Osteocyte (in vitro differentiated cells): ENCODE measurements at regions not wholly inside any gene's neighbourhood (a gene's known extent, or its start where the extent isn't known, plus 50 kb on each side); places are given as distances from the start of the nearest gene placed in this dataset.
"Not testable (repeated sequence)": the region's sequence is repeated elsewhere in the genome, so short reads cannot be mapped to it uniquely, and the experiment has no call there.

Source experiments
- DNase-seq: peaks from one replicate; pipeline ENCODE4 v3.0.0; 2021; ENCODE audit warnings: mixed read lengths; ENCODE audit not compliant: unreplicated experiment; ENCODE audit errors: extremely low spot score
- H3K27ac Mint-ChIP-seq: one replicate; pipeline ENCODE4 v1.8.0; 2021; ENCODE audit warnings: mild to moderate bottlenecking, mixed read lengths; ENCODE audit not compliant: unreplicated experiment
- H3K27me3 Mint-ChIP-seq: one replicate; pipeline ENCODE4 v1.8.0; 2021; ENCODE audit warnings: mixed read lengths; ENCODE audit not compliant: unreplicated experiment
- H3K36me3 Mint-ChIP-seq: one replicate; pipeline ENCODE4 v1.8.0; 2021; ENCODE audit warnings: mixed read lengths; ENCODE audit not compliant: unreplicated experiment
- H3K4me1 Mint-ChIP-seq: one replicate; pipeline ENCODE4 v1.8.0; 2021; ENCODE audit warnings: mixed read lengths; ENCODE audit not compliant: unreplicated experiment
- H3K4me3 Mint-ChIP-seq: one replicate; pipeline ENCODE4 v1.8.0; 2021; ENCODE audit warnings: mild to moderate bottlenecking, moderate library complexity, mixed read lengths; ENCODE audit not compliant: unreplicated experiment
- H3K9me3 Mint-ChIP-seq: one replicate; pipeline ENCODE4 v1.8.0; 2021; ENCODE audit warnings: mixed read lengths; ENCODE audit not compliant: unreplicated experiment
- TF ChIP-seq, protein P1 (sequence below): fragments of 200-600 bp; sonication (generic); IDR thresholded peaks from 2 replicates; pipeline ENCODE4 v1.5.0; 2021; ENCODE audit warnings: antibody characterized with exemption, mild to moderate bottlenecking, moderate library complexity

DNA sequence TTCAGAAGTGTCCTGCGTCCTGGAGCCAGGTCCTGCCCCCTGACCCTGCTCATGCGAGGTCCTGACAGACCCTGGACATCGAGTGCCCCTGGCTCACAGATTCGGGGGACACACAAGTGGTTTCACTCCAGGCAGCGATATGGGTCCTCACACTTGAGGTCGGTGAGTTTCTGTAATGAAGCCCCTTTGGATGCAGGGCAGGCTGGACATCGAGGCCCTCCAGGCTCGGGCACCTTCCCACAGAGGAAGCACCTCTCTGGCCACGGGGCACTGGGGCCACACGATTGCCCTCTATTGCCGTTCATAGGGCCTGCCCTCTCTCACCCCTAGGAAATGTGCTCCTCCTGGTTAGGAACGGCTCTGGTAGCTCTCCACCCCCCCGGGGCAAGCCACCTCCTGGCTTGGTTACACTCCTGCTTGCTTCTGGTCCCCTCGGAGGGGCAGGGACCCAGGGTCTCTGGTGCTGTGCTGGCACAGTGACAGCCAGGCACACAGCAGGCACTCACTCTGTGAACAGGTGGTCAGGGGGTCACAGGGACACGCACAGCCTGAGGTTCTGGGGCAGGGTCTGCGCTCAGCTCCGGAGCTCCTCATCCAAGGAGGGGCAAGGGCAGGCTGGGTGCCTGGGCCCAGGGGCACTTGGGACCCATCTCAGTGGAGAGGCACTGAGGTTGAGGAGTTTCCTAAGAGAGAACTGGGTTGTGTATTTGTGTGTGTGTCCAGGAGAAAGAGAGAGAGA is 907.7 kb downstream of the BRD1 start:
- H3K27ac Mint-ChIP-seq, result no peak overlapping the region
- H3K9me3 Mint-ChIP-seq, result no peaks in the 10 kb centered on the region
- TF ChIP-seq, protein P1, sequence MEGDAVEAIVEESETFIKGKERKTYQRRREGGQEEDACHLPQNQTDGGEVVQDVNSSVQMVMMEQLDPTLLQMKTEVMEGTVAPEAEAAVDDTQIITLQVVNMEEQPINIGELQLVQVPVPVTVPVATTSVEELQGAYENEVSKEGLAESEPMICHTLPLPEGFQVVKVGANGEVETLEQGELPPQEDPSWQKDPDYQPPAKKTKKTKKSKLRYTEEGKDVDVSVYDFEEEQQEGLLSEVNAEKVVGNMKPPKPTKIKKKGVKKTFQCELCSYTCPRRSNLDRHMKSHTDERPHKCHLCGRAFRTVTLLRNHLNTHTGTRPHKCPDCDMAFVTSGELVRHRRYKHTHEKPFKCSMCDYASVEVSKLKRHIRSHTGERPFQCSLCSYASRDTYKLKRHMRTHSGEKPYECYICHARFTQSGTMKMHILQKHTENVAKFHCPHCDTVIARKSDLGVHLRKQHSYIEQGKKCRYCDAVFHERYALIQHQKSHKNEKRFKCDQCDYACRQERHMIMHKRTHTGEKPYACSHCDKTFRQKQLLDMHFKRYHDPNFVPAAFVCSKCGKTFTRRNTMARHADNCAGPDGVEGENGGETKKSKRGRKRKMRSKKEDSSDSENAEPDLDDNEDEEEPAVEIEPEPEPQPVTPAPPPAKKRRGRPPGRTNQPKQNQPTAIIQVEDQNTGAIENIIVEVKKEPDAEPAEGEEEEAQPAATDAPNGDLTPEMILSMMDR, result no peak

DNA sequence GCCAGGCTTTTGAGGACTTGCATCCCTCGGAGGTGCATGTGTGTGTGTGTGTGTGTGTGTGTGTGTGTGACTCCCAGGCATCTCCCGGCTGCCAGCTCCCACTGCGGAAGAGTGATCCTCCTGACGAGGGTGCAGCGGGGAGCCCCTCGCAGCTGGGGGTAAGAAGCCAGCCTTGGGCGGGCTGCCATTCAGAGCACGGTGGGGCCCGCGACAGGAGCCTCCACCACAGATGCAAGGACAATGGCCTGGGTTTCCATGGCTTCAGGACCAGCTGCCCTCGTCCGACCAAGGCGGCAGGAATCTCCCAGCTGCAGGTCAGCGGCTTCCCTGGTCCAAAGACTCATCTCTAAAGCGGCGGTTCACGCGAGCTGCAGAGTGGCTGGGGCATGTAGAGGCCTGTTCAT is 908.5 kb downstream of the BRD1 start:
- Mint-ChIP-seq H3K36me3 (no peaks in the 10 kb centered on the region), H3K4me3 (no peak overlapping the region), H3K9me3 (no peaks in the 10 kb centered on the region), H3K27ac (no peak overlapping the region), H3K4me1 (no peaks in the 10 kb centered on the region), H3K27me3 (peaks cover 11% of the 10 kb centered on the region)
- TF ChIP-seq, protein P1, result no peak
- peak; percentile 79 for DNase-seq

More for the DNA sequence above, 907.7 kb downstream of the BRD1 start:
- DNase-seq, result peak; percentile 80
- Mint-ChIP-seq H3K4me3 (no peak overlapping the region), H3K4me1 (no peaks in the 10 kb centered on the region), H3K27me3 (peaks cover 8% of the 10 kb centered on the region), H3K36me3 (no peaks in the 10 kb centered on the region)

DNA sequence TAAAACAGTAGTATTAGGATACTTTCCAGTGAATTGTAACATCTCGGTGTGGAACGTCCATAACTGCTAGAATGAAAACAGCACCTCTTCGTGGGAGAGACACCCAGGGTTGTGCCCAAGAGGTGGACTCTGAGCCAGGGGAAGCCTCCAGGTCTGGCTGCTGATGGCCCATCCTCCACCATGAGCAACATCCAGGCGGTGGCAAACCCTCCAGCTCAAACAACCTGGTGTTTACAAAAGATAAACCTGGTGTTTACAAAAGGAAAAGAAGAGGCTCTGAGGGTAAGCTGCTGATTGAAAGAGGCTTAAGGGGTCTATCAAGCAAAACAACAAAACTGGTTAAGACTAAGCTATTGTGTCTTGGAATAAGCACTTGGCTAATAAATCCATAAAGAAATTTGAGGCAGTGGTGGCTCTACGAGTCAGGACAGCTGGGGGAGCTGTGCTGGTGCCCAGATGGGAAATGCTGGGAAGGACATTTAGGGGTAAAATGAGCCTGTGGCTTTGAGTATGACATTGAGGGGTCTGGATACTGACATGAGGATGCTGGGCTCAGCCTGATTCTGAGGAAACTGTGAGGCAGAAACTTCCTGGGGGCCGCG is 909.0 kb downstream of the BRD1 start:
- H3K4me3 Mint-ChIP-seq, result no peak overlapping the region
- H3K36me3 Mint-ChIP-seq, result no peaks in the 10 kb centered on the region
- TF ChIP-seq, protein P1, result no peak
- peaks cover 13% of the 10 kb centered on the region for H3K27me3 Mint-ChIP-seq
- DNase-seq, result peak; percentile 46
- no peaks in the 10 kb centered on the region for H3K4me1 Mint-ChIP-seq
- no peaks in the 10 kb centered on the region for H3K9me3 Mint-ChIP-seq
- no peak overlapping the region for H3K27ac Mint-ChIP-seq

DNA sequence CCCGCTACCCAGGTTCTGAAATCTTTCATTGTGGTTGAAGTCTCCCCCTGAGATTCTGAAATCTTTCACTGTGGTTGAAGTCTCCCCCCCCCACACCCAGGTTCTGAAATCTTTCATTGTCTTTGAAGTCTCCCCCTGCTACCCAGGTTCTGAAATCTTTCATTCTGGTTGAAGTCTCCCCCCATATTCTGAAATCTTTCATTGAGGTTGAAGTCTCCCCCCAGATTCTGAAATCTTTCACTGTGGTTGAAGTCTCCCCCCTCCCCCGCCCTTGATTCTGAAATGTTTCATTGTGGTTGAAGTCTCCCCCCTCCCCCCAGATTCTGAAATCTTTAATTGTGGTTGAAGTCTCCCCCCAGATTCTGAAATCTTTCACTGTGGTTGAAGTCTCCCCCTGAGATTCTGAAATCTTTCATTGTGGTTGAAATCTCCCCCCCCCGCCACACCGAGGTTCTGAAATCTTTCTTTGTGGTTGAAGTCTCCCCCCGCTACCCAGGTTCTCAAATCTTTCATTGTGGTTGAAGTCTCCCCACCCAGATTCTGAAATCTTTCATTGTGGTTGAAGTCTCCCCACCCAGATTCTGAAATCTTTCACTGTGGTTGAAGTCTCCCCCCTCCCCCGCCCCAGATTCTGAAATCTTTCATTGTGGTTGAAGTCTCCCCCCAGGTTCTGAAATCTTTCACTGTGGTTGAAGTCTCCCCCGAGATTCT is 915.2 kb downstream of the BRD1 start:
- H3K4me3 Mint-ChIP-seq, H3K36me3 Mint-ChIP-seq, DNase-seq, H3K9me3 Mint-ChIP-seq, H3K27ac Mint-ChIP-seq, H3K4me1 Mint-ChIP-seq: not testable (repeated sequence)
- H3K27me3 Mint-ChIP-seq, result peaks cover 23% of the 10 kb centered on the region

DNA sequence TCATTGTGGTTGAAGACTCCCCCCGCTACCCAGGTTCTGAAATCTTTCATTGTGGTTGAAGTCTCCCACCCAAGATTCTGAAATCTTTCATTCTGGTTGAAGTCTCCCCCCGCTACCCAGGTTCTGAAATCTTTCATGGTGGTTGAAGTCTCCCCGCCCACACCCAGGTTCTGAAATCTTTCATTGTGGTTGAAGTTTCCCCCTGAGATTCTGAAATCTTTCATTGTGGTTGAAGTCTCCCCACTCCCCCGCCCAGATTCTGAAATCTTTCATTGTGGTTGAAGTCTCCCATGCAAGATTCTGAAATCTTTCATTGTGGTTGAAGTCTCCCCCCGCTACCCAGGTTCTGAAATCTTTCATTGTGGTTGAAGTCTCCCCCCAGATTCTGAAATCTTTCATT is 916.0 kb downstream of the BRD1 start:
- peaks cover 26% of the 10 kb centered on the region for H3K27me3 Mint-ChIP-seq
- H3K4me3 Mint-ChIP-seq, H3K36me3 Mint-ChIP-seq, H3K27ac Mint-ChIP-seq, H3K9me3 Mint-ChIP-seq, H3K4me1 Mint-ChIP-seq: not testable (repeated sequence)
- DNase-seq, result peak; percentile 15

DNA sequence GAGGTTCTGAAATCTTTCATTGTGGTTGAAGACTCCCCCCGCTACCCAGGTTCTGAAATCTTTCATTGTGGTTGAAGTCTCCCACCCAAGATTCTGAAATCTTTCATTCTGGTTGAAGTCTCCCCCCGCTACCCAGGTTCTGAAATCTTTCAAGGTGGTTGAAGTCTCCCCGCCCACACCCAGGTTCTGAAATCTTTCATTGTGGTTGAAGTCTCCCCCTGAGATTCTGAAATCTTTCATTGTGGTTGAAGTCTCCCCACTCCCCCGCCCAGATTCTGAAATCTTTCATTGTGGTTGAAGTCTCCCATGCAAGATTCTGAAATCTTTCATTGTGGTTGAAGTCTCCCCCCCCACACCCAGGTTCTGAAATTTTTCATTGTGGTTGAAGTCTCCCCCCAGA is 916.6 kb downstream of the BRD1 start:
- H3K27ac Mint-ChIP-seq, H3K4me1 Mint-ChIP-seq, H3K4me3 Mint-ChIP-seq, H3K36me3 Mint-ChIP-seq, DNase-seq, H3K9me3 Mint-ChIP-seq: not testable (repeated sequence)
- peaks cover 29% of the 10 kb centered on the region for H3K27me3 Mint-ChIP-seq
